Keratinocyte (primary cell): ENCODE measurements at regions not wholly inside any gene's neighbourhood (a gene's known extent, or its start where the extent isn't known, plus 50 kb on each side); places are given as distances from the start of the nearest gene placed in this dataset.

Experiments used
- CTCF ChIP-seq, 3 experiments: IDR thresholded peaks in 1 of 3; conservative IDR thresholded peaks in 1 of 3; optimal IDR thresholded peaks in 1 of 3; 2 replicates in 2 of 3; 3 replicates in 1 of 3; pipeline versions ENCODE3 to v1.5.1; 2011; ENCODE audit warnings: low read length in 3 of 3, mild to moderate bottlenecking in 3 of 3, moderate library complexity in 2 of 3, control low read depth in 1 of 3, inconsistent platforms in 1 of 3; ENCODE audit not compliant: insufficient read depth in 2 of 3; ENCODE audit errors: extremely low read depth in 1 of 3
- EZH2 ChIP-seq: IDR thresholded peaks from one replicate; pipeline ENCODE4 v1.6.1; 2012; ENCODE audit warnings: inconsistent platforms, mild to moderate bottlenecking, low read length, moderate library complexity

DNA sequence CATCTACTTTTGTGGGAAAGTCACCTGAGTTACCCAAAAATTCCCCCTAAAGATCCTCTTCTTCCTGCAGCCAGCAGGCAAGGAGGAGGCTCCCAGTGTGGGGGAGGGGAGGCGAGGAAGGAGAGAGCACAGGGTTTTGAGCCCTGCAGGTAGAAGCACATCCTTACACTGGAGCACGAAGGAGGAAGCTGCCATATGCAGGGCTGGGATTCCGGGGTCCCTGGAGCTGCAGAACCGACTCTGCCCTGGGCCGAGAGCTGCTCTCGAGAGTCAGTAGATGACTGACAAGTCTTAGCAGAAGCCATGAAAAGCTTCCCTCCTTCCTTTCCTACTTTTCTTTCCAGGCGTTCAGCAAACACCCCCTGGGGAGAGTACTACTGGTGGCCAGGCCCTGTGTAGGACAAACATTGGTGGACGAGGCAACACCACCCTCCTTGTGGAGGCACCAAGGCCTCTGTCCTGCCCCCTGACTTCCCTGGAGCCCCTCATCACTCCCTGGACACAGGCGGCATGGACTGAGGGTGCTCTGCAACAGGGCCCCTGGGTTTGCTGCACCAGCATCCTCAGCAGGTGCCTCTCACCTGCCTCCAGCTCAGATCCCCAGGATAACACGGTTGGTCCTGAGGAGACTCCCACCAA, 211.7 kb upstream of the CST7 start:
- TF ChIP-seq CTCF (optimal IDR thresholded peaks at IDR 0.05 in 1 of 3, IDR thresholded peaks at IDR 0.05 in 1 of 3, conservative IDR thresholded peaks at IDR 0.05 in 1 of 3; ENCODE audit: extremely low read depth in 1 of 3, insufficient read depth in 2 of 3, low read length in 3 of 3) = no peak
- no peak for TF ChIP-seq EZH2
